GM21528 (cell line): ENCODE measurements at regions not wholly inside any gene's neighbourhood (a gene's known extent, or its start where the extent isn't known, plus 50 kb on each side); places are given as distances from the start of the nearest gene placed in this dataset.

Experiments used
- ATAC-seq: cut with Tn5 transposase; IDR thresholded peaks from one replicate; pipeline ENCODE4 v1.9.1; 2021; ENCODE audit warnings: mild to moderate bottlenecking, moderate library complexity; ENCODE audit not compliant: unreplicated experiment, low FRiP score

- ATAC-seq: no peak
Measured at GRCh38 chr5:117880932-117881331, 1107.4 kb downstream of the DTWD2 start.

DNA sequence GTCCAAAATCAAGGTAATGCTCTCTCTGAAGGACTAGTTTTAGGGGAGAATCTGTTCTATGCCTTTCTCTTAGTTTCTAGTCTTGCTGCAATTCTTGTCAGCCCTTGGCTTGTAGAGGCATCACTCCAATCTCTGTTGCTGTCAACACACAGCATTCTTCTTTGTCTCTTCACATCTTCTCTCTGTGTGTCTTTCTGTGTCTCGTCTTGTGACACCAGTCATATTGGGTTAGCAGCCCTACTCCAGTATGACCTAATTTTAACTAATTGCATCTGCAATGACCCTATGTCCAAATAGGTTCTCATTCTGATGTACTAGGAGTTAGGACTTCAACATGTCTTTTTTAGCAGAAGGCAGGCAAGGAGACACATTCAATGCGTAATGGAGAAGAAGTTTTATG, 1110.6 kb downstream of the DTWD2 start:
- ATAC-seq: no peak

GRCh38 chr5:117872798-117873368, 1115.5 kb downstream of the DTWD2 start:
- no peak for ATAC-seq

GRCh38 chr5:117869596-117869995, 1118.8 kb downstream of the DTWD2 start:
- no peak for ATAC-seq

DNA sequence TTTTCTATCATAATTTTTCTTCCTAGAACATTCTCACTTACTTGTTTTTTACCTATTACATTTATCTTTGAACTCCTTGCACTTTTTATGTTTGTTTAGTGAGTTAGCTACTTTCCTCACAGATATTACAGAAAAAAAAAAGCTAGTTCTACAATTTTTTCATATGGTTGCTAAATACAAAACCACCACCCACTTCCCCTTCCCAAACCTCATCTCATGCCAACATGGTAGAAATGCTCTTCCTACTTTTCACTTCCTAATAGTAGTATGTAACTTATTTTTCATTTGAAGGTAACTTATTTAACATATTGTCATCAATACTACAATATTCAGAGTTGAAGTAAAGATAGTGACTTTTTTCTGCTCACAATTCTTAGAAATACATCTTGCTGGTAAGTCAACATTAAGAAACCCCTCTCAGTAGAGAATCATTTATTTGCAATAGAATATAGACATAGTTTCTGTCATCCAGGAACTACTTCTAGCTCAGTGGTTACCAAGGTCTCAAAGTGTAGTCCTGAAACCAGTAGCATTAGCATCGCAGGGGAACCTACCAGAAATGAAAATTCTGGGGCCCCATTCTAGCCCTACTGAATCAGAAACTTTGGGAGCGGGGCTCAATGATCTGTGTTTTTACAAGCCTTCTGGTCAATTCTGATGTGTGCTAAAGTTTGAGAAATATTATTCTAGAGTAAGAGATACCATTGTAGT, 1124.6 kb downstream of the DTWD2 start:
- ATAC-seq: no peak

- no peak for ATAC-seq
Measured at GRCh38 chr5:117860550-117860949, 1127.8 kb downstream of the DTWD2 start.

DNA sequence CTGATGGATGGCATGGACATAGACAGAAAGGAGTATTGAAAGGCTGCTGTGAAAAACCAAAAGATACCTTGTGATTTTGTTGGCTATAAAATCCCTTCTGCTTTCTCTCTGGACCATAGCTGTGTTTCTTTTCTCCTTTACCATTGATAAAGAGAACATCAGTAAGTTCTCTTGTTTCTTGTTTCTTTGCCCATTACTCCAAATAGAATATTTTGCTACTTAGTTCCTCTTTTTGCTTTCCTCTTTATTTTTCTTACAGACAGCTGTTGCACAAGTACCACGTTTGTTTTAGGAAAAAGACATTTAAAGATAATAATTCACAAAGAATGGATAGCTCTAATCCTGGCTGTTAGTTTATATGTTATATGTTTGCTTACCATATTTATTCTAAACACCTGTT, 1129.2 kb downstream of the DTWD2 start:
- no peak for ATAC-seq

- ATAC-seq: no peak
Measured at GRCh38 chr5:117856713-117857112, 1131.6 kb downstream of the DTWD2 start.

- no peak for ATAC-seq
Measured at GRCh38 chr5:117837786-117838185, 1150.6 kb downstream of the DTWD2 start.

GRCh38 chr5:117833691-117834090, 1154.7 kb downstream of the DTWD2 start:
- no peak for ATAC-seq

GRCh38 chr5:117829646-117830045, 1158.7 kb downstream of the DTWD2 start:
- ATAC-seq: no peak

DNA sequence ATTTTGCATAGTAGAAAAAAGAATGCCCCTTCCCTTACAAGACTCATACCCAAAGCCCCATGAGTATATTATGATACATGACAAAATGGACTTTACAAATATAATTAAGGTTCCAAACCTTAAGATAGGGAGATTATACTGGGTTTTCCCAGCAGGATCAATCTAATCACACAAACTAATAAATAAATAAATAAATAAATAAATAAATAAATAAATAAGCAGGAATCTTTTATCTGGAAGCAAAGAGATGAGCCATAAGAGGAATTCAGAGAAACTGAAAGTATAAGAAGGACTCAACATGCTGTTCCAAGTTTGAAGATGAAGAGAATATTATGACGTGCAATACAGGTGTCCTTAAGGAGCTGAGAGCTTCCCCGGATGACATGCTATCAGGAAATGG, 1174.5 kb downstream of the DTWD2 start:
- no peak for ATAC-seq

- no peak for ATAC-seq
Measured at GRCh38 chr5:117812861-117813260, 1175.5 kb downstream of the DTWD2 start.

- no peak for ATAC-seq
Measured at GRCh38 chr5:117809251-117809650, 1179.1 kb downstream of the DTWD2 start.

DNA sequence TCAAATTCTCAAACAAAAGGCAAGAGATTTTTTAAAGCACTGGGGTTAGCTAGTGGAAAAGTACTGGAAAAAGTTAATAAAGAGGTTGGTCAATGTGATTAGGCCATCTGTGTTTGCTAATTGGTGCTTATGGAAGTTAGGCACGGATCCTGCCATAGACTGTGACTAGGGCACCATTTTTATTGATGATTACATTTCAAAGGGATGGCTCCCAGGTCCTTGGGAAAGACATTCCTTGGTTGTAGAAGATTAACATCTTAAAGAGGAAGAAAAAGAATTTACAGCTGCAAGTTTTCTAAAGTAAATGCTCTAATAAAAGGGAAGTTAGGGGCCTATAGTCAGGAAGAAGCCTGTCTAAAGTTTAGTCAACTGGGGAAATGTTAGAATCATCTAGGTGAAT, 1183.3 kb downstream of the DTWD2 start:
- ATAC-seq: no peak

- ATAC-seq: no peak
Measured at GRCh38 chr5:117803533-117803932, 1184.8 kb downstream of the DTWD2 start.

DNA sequence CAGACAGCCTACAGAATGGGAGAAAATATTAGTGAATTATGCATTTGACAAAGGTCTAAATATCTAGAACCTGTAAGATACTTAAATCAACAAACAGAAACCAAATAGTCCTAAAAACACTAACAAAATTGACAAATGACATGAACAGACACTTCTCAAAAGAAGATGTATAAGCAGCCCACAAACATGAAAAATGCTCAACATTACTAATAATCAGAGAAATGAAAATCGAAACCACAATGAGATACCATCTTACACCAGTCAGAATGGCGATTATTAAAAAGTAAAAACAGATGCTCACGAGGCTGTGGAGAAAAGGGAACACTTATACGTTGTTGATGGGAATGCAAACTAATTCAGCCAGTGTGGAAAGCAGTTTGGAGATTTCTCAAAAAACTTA, 1186.8 kb downstream of the DTWD2 start:
- ATAC-seq: no peak

- ATAC-seq: no peak
Measured at GRCh38 chr5:117800261-117800660, 1188.1 kb downstream of the DTWD2 start.

DNA sequence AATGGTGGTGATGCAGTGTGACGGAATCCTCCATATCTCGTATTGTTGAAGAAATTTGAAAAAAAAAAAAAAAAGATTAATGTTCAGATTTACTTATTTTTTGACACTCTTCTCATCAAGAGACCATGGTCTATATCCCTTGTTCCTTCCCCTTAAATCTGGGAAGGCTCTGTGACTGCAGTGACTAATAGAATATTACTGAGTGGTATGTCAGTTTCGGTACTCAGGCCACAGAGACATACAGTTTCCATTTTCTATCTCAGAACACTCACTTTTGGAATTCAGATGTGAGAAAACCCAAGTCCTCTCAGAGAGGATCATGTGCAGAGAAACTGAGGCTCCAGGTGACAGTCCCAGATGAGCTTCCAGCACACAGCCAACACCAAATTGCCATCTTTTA, 1193.5 kb downstream of the DTWD2 start:
- no peak for ATAC-seq

DNA sequence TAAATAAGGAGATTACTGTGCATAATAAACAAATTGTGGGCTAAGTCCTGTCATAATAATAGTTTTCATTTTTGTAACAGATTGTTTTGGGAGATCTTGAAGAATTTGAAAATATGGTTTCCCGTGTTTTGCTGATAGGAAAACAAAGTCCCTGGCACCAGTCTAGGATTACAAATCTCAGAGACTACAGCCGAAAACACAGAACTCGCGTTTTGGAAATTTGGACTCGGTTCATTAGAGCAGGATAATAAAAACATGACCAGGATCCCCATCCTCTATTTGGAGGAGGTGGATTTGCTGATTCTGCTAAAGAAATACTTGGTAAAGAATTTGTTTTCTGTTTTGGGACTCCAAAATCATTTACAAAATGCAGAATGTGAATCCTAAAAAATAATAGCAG, 1194.4 kb downstream of the DTWD2 start:
- no peak for ATAC-seq

GRCh38 chr5:117792476-117792875, 1195.9 kb downstream of the DTWD2 start:
- no peak for ATAC-seq

- no peak for ATAC-seq
Measured at GRCh38 chr5:117788596-117788995, 1199.8 kb downstream of the DTWD2 start.

DNA sequence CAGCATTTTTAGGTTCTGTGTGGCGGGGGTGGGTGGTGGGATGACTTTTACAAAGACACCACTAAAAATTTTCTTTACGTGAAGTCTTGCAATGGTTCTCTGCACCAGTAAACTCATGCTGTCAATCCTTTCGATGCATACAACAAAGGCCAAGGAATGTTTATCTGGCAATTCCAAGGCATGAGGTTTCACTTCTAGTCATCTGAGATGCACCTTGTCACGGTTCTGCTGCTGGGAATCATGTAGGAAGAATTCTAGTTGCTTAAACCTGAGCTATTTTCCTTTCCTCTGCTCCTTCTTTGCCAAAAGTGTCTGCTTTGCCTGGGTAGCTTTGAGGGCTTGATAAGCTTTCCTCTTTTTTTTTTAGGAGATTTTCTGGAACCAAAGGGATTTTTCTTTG, 1204.5 kb upstream of the SEMA6A start:
- ATAC-seq: no peak
